HEK293 (cell line): ENCODE measurements at regions not wholly inside any gene's neighbourhood (a gene's known extent, or its start where the extent isn't known, plus 50 kb on each side); places are given as distances from the start of the nearest gene placed in this dataset.

Source experiments
- CTCF ChIA-PET: fragments of 350-600 bp; formaldehyde crosslinking; extraction: SDS; loops from one replicate; lab custom pipeline; 2021; ENCODE audit warnings: antibody characterized with exemption; lab: Yijun Ruan, JAX
- POLR2A ChIA-PET: fragments of 300-600 bp; formaldehyde crosslinking; extraction: SDS; loops from one replicate; lab custom pipeline; 2020; ENCODE audit warnings: antibody characterized with exemption, inconsistent platforms; lab: Yijun Ruan, JAX
- H3K27ac ChIP-seq: fragments of 200-500 bp; sonication (Bioruptor generic); 2 replicates; pipeline ENCODE4 v1.5.1; 2014; ENCODE audit warnings: low read depth, low read length, control low read depth, inconsistent platforms; ENCODE audit errors: extremely low read depth
- H3K36me3 ChIP-seq, 2 experiments: fragments of 200-500 bp in 1 of 2; sonication (Bioruptor generic) in 1 of 2; 1 replicate in 1 of 2; 2 replicates in 1 of 2; pipeline ENCODE4 v1.5.1; 2014 to 2017; ENCODE audit warnings: inconsistent platforms in 2 of 2, low read length in 2 of 2; ENCODE audit not compliant: control insufficient read depth in 2 of 2, insufficient read depth in 1 of 2
- H3K4me1 ChIP-seq: fragments of 200-500 bp; sonication (Bioruptor generic); 2 replicates; pipeline ENCODE4 v1.5.1; 2014; ENCODE audit warnings: mild to moderate bottlenecking, low read length, inconsistent platforms; ENCODE audit not compliant: control insufficient read depth, insufficient read depth
- H3K4me3 ChIP-seq: 2 replicates; pipeline ENCODE4 v1.5.1; 2011; ENCODE audit warnings: low read depth, mild to moderate bottlenecking, control low read depth, low read length, moderate library complexity
- H3K9me3 ChIP-seq: fragments of 200-500 bp; sonication (Bioruptor generic); 2 replicates; pipeline ENCODE4 v1.5.1; 2014; ENCODE audit warnings: low read depth, low read length, inconsistent platforms; ENCODE audit not compliant: control insufficient read depth, insufficient read depth
- KLF7 ChIP-seq: fragments of 450-650 bp; formaldehyde crosslinking; IDR thresholded peaks from 2 replicates; pipeline ENCODE4 v1.5.1; 2016; ENCODE audit warnings: missing biosample characterization, missing genetic modification characterization, borderline replicate concordance
- OSR2 ChIP-seq: fragments of 450-650 bp; formaldehyde crosslinking; IDR thresholded peaks from 2 replicates; pipeline ENCODE4 v1.5.1; 2016; ENCODE audit warnings: missing biosample characterization, missing genetic modification characterization
- PRDM2 ChIP-seq: fragments of 450-650 bp; formaldehyde crosslinking; IDR thresholded peaks from 2 replicates; pipeline ENCODE4 v1.5.1; 2016; ENCODE audit warnings: missing biosample characterization, missing genetic modification characterization, borderline replicate concordance
- PRDM6 ChIP-seq: fragments of 450-650 bp; formaldehyde crosslinking; IDR thresholded peaks from 2 replicates; pipeline ENCODE4 v1.5.1; 2017; ENCODE audit warnings: missing biosample characterization, missing genetic modification characterization
- RBAK ChIP-seq: fragments of 450-650 bp; formaldehyde crosslinking; IDR thresholded peaks from 2 replicates; pipeline ENCODE4 v1.5.1; 2016; ENCODE audit warnings: missing biosample characterization, missing genetic modification characterization
- REPIN1 ChIP-seq: fragments of 450-650 bp; formaldehyde crosslinking; IDR thresholded peaks from 2 replicates; pipeline ENCODE4 v1.5.1; 2017; ENCODE audit warnings: missing biosample characterization, missing genetic modification characterization, low read depth
- ZBTB1 ChIP-seq: fragments of 450-650 bp; formaldehyde crosslinking; IDR thresholded peaks from 2 replicates; pipeline ENCODE4 v1.5.1; 2016; ENCODE audit warnings: missing biosample characterization, missing genetic modification characterization
- ZBTB20 ChIP-seq: fragments of 450-650 bp; formaldehyde crosslinking; IDR thresholded peaks from 2 replicates; pipeline ENCODE4 v1.5.1; 2016; ENCODE audit warnings: missing biosample characterization, missing genetic modification characterization
- ZNF114 ChIP-seq: fragments of 450-650 bp; formaldehyde crosslinking; IDR thresholded peaks from 2 replicates; pipeline ENCODE4 v1.5.0; 2017; ENCODE audit warnings: missing biosample characterization, missing genetic modification characterization
- ZNF157 ChIP-seq: fragments of 450-650 bp; formaldehyde crosslinking; IDR thresholded peaks from 2 replicates; pipeline ENCODE4 v1.5.1; 2016; ENCODE audit warnings: missing biosample characterization, missing genetic modification characterization
- ZNF239 ChIP-seq: fragments of 450-650 bp; formaldehyde crosslinking; IDR thresholded peaks from 2 replicates; pipeline ENCODE4 v1.5.1; 2016; ENCODE audit warnings: missing biosample characterization, missing genetic modification characterization
- ZNF302 ChIP-seq: fragments of 450-650 bp; formaldehyde crosslinking; IDR thresholded peaks from 2 replicates; pipeline ENCODE4 v1.5.1; 2016; ENCODE audit warnings: missing biosample characterization, missing genetic modification characterization, low read depth
- ZNF398 ChIP-seq: fragments of 450-650 bp; formaldehyde crosslinking; IDR thresholded peaks from 2 replicates; pipeline ENCODE4 v1.5.1; 2017; ENCODE audit warnings: missing biosample characterization, missing genetic modification characterization
- ZNF544 ChIP-seq: fragments of 450-650 bp; formaldehyde crosslinking; IDR thresholded peaks from 2 replicates; pipeline ENCODE4 v1.5.0; 2017; ENCODE audit warnings: missing biosample characterization, missing genetic modification characterization
- ZNF791 ChIP-seq: fragments of 450-650 bp; formaldehyde crosslinking; IDR thresholded peaks from 2 replicates; pipeline ENCODE4 v1.5.1; 2016; ENCODE audit warnings: missing biosample characterization, missing genetic modification characterization
- ZNF830 ChIP-seq: fragments of 450-650 bp; IDR thresholded peaks from 2 replicates; pipeline ENCODE4 v1.5.0; 2018; ENCODE audit warnings: missing biosample characterization, missing genetic modification characterization, low read depth, mild to moderate bottlenecking, moderate library complexity

- POLR2A ChIA-PET: no interaction called here
- H3K4me1 ChIP-seq: no peaks in the 10 kb centered on the region
- H3K36me3 ChIP-seq: no peaks in the 10 kb centered on the region
- CTCF ChIA-PET: interaction anchor here (0.5 kb wide), 1 partner anchor 70 kb away, joined by 3 read pairs; no protein-coding TSS in a partner anchor
- TF ChIP-seq ZNF302 (tag by site-specific recombination): no peak
- no peak for TF ChIP-seq ZNF114 (tag by site-specific recombination)
- no peaks in the 10 kb centered on the region for H3K9me3 ChIP-seq
- H3K4me3 ChIP-seq: no peak overlapping the region
- H3K27ac ChIP-seq: no peak overlapping the region
These were observed 321.2 kb downstream of the CTTN start for GRCh38 chr11:70719516-70719915.

GRCh38 chr11:70720281-70720680, 322.0 kb downstream of the CTTN start:
- TF ChIP-seq REPIN1 (no peak), RBAK (tag by site-specific recombination) (no peak), ZNF791 (tag by site-specific recombination) (no peak), ZNF239 (no peak), ZBTB1 (tag by site-specific recombination) (no peak), ZNF544 (tag by site-specific recombination) (no peak), ZNF157 (tag by site-specific recombination) (no peak), PRDM6 (tag by site-specific recombination) (no peak), KLF7 (tag by site-specific recombination) (no peak), ZNF830 (tag by site-specific recombination) (no peak), ZBTB20 (no peak), OSR2 (no peak), PRDM2 (tag by site-specific recombination) (no peak), ZNF398 (tag by site-specific recombination) (no peak)
- CTCF ChIA-PET: no interaction called here

More at GRCh38 chr11:70720281-70720680, 322.0 kb downstream of the CTTN start:
- no peaks in the 10 kb centered on the region for H3K4me1 ChIP-seq
- no peak overlapping the region for H3K4me3 ChIP-seq
- no peaks in the 10 kb centered on the region for H3K36me3 ChIP-seq
- H3K27ac ChIP-seq: no peak overlapping the region
- POLR2A ChIA-PET: no interaction called here
- no peaks in the 10 kb centered on the region for H3K9me3 ChIP-seq
